Caki2 (cell line): ENCODE measurements at regions not wholly inside any gene's neighbourhood (a gene's known extent, or its start where the extent isn't known, plus 50 kb on each side); places are given as distances from the start of the nearest gene placed in this dataset.

Experiments
- DNase-seq: peaks from one replicate; pipeline ENCODE4 v3.0.0-alpha.2; 2015; ENCODE audit warnings: low read depth
- in situ Hi-C: cut with HindIII; loops from 2 replicates; pipeline ENCODE4 v1.10.0; 2016; ENCODE audit warnings: low sequenced_read_pairs, low pct_unique_long_range_greater_than_20kb, mixed read lengths

- no peak for DNase-seq
- in situ Hi-C loops, result no loop called here
Measured at GRCh38 chr2:107430596-107431266, 396.0 kb upstream of the RGPD4 start.

GRCh38 chr2:107436281-107436680, 390.4 kb upstream of the RGPD4 start:
- in situ Hi-C loops, result no loop called here
- DNase-seq, result no peak

- in situ Hi-C loops, result no loop called here
- no peak for DNase-seq
Measured at GRCh38 chr2:107437265-107437664, 389.4 kb upstream of the RGPD4 start.

- in situ Hi-C loops, result no loop called here
- no peak for DNase-seq
Measured at GRCh38 chr2:107437807-107438206, 388.9 kb upstream of the RGPD4 start.

GRCh38 chr2:107448160-107448559, 378.5 kb upstream of the RGPD4 start:
- in situ Hi-C loops, result no loop called here
- no peak for DNase-seq

GRCh38 chr2:107461301-107461700, 365.4 kb upstream of the RGPD4 start:
- DNase-seq, result no peak

GRCh38 chr2:107462181-107462580, 364.5 kb upstream of the RGPD4 start:
- in situ Hi-C loops, result no loop called here
- DNase-seq, result no peak

More at GRCh38 chr2:107461301-107461700, 365.4 kb upstream of the RGPD4 start:
- in situ Hi-C loops, result no loop called here

GRCh38 chr2:107466241-107466640, 360.5 kb upstream of the RGPD4 start:
- DNase-seq, result no peak
- in situ Hi-C loops, result no loop called here

- in situ Hi-C loops, result no loop called here
- DNase-seq, result no peak
Measured at GRCh38 chr2:107466984-107467773, 359.5 kb upstream of the RGPD4 start.

GRCh38 chr2:107469437-107469995, 357.2 kb upstream of the RGPD4 start:
- in situ Hi-C loops, result no loop called here
- DNase-seq, result no peak

- DNase-seq, result no peak
- in situ Hi-C loops, result no loop called here
Measured at GRCh38 chr2:107473150-107473549, 353.5 kb upstream of the RGPD4 start.

GRCh38 chr2:107475859-107476258, 350.8 kb upstream of the RGPD4 start:
- DNase-seq, result no peak
- in situ Hi-C loops, result no loop called here

GRCh38 chr2:107502539-107502938, 324.2 kb upstream of the RGPD4 start:
- in situ Hi-C loops, result no loop called here
- no peak for DNase-seq

GRCh38 chr2:107511970-107512789, 314.5 kb upstream of the RGPD4 start:
- in situ Hi-C loops, result no loop called here
- DNase-seq, result no peak

GRCh38 chr2:107525406-107525805, 301.3 kb upstream of the RGPD4 start:
- in situ Hi-C loops, result no loop called here
- peak; percentile 13 for DNase-seq

GRCh38 chr2:107529146-107529545, 297.5 kb upstream of the RGPD4 start:
- in situ Hi-C loops, result no loop called here
- DNase-seq, result peak; percentile 74

- in situ Hi-C loops, result no loop called here
- DNase-seq, result no peak
Measured at GRCh38 chr2:107530046-107530445, 296.6 kb upstream of the RGPD4 start.

GRCh38 chr2:107534926-107535325, 291.8 kb upstream of the RGPD4 start:
- in situ Hi-C loops, result no loop called here
- DNase-seq, result no peak
